Loucy (cell line): ENCODE measurements at regions not wholly inside any gene's neighbourhood (a gene's known extent, or its start where the extent isn't known, plus 50 kb on each side); places are given as distances from the start of the nearest gene placed in this dataset.

ENCODE experiments used
- H2AFZ ChIP-seq: fragments of 200-600 bp; sonication (generic); 2 replicates; pipeline ENCODE4 v1.6.0; 2016; ENCODE audit warnings: antibody characterized with exemption, mild to moderate bottlenecking, low read length, moderate library complexity
- H3F3A ChIP-seq: fragments of 200-600 bp; 2 replicates; pipeline ENCODE4 v1.6.0; 2016; ENCODE audit warnings: antibody characterized with exemption, low read depth, mild to moderate bottlenecking
- H3K27me3 ChIP-seq: fragments of 200-600 bp; sonication (generic); 2 replicates; pipeline ENCODE4 v1.6.1; 2014; ENCODE audit warnings: low read length, mild to moderate bottlenecking; ENCODE audit not compliant: insufficient read depth, poor library complexity, severe bottlenecking
- H3K36me3 ChIP-seq: fragments of 200-600 bp; sonication (generic); 2 replicates; pipeline ENCODE4 v1.6.1; 2016; ENCODE audit warnings: low read length; ENCODE audit not compliant: insufficient read depth
- H3K4me1 ChIP-seq: fragments of 200-600 bp; sonication (generic); 2 replicates; pipeline ENCODE4 v1.5.1; 2014; ENCODE audit warnings: low read length, mild to moderate bottlenecking; ENCODE audit not compliant: insufficient read depth, poor library complexity, severe bottlenecking
- H3K4me2 ChIP-seq: fragments of 200-600 bp; sonication (generic); 2 replicates; pipeline ENCODE4 v1.6.0; 2014; ENCODE audit warnings: antibody characterized with exemption, low read length, low read depth, mild to moderate bottlenecking; ENCODE audit not compliant: poor library complexity, severe bottlenecking
- H3K4me3 ChIP-seq: fragments of 200-600 bp; sonication (generic); 2 replicates; pipeline ENCODE4 v1.5.1; 2014; ENCODE audit warnings: low read length, mild to moderate bottlenecking, mixed read lengths; ENCODE audit not compliant: poor library complexity, severe bottlenecking
- H3K79me2 ChIP-seq: fragments of 200-600 bp; sonication (generic); 2 replicates; pipeline ENCODE4 v1.6.1; 2014; ENCODE audit warnings: low read length; ENCODE audit not compliant: insufficient read depth
- H3K9ac ChIP-seq: fragments of 200-600 bp; sonication (generic); 2 replicates; pipeline ENCODE4 v1.6.0; 2014; ENCODE audit warnings: mild to moderate bottlenecking, low read depth, low read length, moderate library complexity; ENCODE audit not compliant: poor library complexity, severe bottlenecking
- H3K9me2 ChIP-seq: fragments of 200-600 bp; sonication (generic); replicated peaks from 2 replicates; pipeline ENCODE4 v1.6.1; 2016; ENCODE audit warnings: low read depth, low read length, mixed read lengths
- H3K9me3 ChIP-seq: fragments of 200-600 bp; sonication (generic); 2 replicates; pipeline ENCODE4 v1.6.1; 2014; ENCODE audit warnings: mild to moderate bottlenecking, antibody characterized with exemption, low read length, low read depth; ENCODE audit not compliant: insufficient read depth
- H4K20me1 ChIP-seq: fragments of 200-600 bp; sonication (generic); 2 replicates; pipeline ENCODE4 v1.6.0; 2014; ENCODE audit warnings: antibody characterized with exemption, low read length, mild to moderate bottlenecking; ENCODE audit not compliant: insufficient read depth, poor library complexity, severe bottlenecking
- EZH2phosphoT487 ChIP-seq: fragments of 200-600 bp; IDR thresholded peaks from 2 replicates; pipeline ENCODE4 v1.6.1; 2018; ENCODE audit warnings: antibody characterized with exemption, mild to moderate bottlenecking, moderate library complexity, borderline replicate concordance
- TF ChIP-seq, protein P1 (sequence below): fragments of 200-600 bp; sonication (generic); conservative IDR thresholded peaks from 2 replicates; pipeline ENCODE4 v1.5.1; 2014; ENCODE audit warnings: mild to moderate bottlenecking, antibody characterized with exemption, low read length

DNA sequence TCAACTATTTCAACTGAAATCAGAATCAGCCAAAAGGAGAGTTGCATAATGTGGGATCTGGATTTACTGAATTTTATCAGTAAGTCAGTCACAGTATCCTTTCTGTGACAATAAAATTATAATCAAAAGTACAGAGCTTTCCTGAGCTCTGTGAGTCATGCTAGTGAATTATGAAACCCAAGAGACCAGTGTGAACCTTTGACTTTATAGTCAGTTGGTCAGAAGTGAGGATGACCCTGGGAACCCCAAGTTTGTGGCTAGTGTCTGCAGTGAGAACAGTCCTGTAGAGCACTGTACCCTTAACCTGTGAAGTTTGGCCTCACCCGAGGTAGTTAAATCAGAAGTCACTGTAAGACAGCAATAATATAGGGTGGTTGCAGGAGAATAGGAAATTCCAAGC, 381.7 kb downstream of the CDH19 start:
- Histone ChIP-seq H3K79me2 (no peaks in the 10 kb centered on the region), H3K4me3 (no peak overlapping the region), H3K4me2 (no peak overlapping the region), H3K9me2 (no peaks in the 10 kb centered on the region), H3F3A (no peaks in the 10 kb centered on the region), H3K27me3 (no peaks in the 10 kb centered on the region), H3K4me1 (no peaks in the 10 kb centered on the region), H3K9ac (no peak overlapping the region), H2AFZ (no peak overlapping the region), H3K9me3 (no peaks in the 10 kb centered on the region), H3K36me3 (no peaks in the 10 kb centered on the region), H4K20me1 (no peaks in the 10 kb centered on the region)
- TF ChIP-seq EZH2phosphoT487, result no peak
- TF ChIP-seq, protein P1, sequence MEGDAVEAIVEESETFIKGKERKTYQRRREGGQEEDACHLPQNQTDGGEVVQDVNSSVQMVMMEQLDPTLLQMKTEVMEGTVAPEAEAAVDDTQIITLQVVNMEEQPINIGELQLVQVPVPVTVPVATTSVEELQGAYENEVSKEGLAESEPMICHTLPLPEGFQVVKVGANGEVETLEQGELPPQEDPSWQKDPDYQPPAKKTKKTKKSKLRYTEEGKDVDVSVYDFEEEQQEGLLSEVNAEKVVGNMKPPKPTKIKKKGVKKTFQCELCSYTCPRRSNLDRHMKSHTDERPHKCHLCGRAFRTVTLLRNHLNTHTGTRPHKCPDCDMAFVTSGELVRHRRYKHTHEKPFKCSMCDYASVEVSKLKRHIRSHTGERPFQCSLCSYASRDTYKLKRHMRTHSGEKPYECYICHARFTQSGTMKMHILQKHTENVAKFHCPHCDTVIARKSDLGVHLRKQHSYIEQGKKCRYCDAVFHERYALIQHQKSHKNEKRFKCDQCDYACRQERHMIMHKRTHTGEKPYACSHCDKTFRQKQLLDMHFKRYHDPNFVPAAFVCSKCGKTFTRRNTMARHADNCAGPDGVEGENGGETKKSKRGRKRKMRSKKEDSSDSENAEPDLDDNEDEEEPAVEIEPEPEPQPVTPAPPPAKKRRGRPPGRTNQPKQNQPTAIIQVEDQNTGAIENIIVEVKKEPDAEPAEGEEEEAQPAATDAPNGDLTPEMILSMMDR, result no peak

GRCh38 chr18:66219817-66220216, 384.1 kb downstream of the CDH19 start:
- H3K36me3 ChIP-seq, result no peaks in the 10 kb centered on the region
- H3K9ac ChIP-seq, result no peak overlapping the region
- H2AFZ ChIP-seq, result no peak overlapping the region
- TF ChIP-seq EZH2phosphoT487, result no peak
- TF ChIP-seq, protein P1, result no peak
- no peaks in the 10 kb centered on the region for H3K4me1 ChIP-seq
- H3F3A ChIP-seq, result no peaks in the 10 kb centered on the region
- H3K9me2 ChIP-seq, result no peaks in the 10 kb centered on the region
- H4K20me1 ChIP-seq, result no peaks in the 10 kb centered on the region
- H3K4me2 ChIP-seq, result no peak overlapping the region
- H3K9me3 ChIP-seq, result no peaks in the 10 kb centered on the region
- no peak overlapping the region for H3K4me3 ChIP-seq
- no peaks in the 10 kb centered on the region for H3K27me3 ChIP-seq
- H3K79me2 ChIP-seq, result no peaks in the 10 kb centered on the region

- H3K4me1 ChIP-seq, result no peaks in the 10 kb centered on the region
- H3K9me3 ChIP-seq, result no peaks in the 10 kb centered on the region
- H3F3A ChIP-seq, result no peaks in the 10 kb centered on the region
- H3K4me2 ChIP-seq, result no peak overlapping the region
- no peaks in the 10 kb centered on the region for H3K9me2 ChIP-seq
- H4K20me1 ChIP-seq, result no peaks in the 10 kb centered on the region
- H3K36me3 ChIP-seq, result no peaks in the 10 kb centered on the region
- no peak overlapping the region for H3K4me3 ChIP-seq
- TF ChIP-seq EZH2phosphoT487, result no peak
- TF ChIP-seq, protein P1, result no peak
- no peaks in the 10 kb centered on the region for H3K27me3 ChIP-seq
- H3K79me2 ChIP-seq, result no peaks in the 10 kb centered on the region
- no peak overlapping the region for H2AFZ ChIP-seq
- no peak overlapping the region for H3K9ac ChIP-seq
Measured at GRCh38 chr18:66211749-66212148, 392.1 kb downstream of the CDH19 start.
